Glutamatergic neuron (in vitro differentiated cells): ENCODE measurements at regions not wholly inside any gene's neighbourhood (a gene's known extent, or its start where the extent isn't known, plus 50 kb on each side); places are given as distances from the start of the nearest gene placed in this dataset.
A peak's percentile ranks its signal among the peaks of the same experiment; 100 is the strongest.

Source experiments
- DNase-seq: peaks from one replicate; pipeline ENCODE4 v3.0.0; 2022
- H3K27ac Mint-ChIP-seq: one replicate; pipeline ENCODE4 v1.8.0; 2020; ENCODE audit warnings: mild to moderate bottlenecking, mixed read lengths, inconsistent platforms; ENCODE audit not compliant: unreplicated experiment
- H3K27me3 Mint-ChIP-seq: one replicate; pipeline ENCODE4 v1.8.0; 2020; ENCODE audit warnings: mild to moderate bottlenecking, moderate library complexity, mixed read lengths, inconsistent platforms; ENCODE audit not compliant: unreplicated experiment
- H3K36me3 Mint-ChIP-seq: one replicate; pipeline ENCODE4 v1.8.0; 2020; ENCODE audit warnings: mild to moderate bottlenecking, mixed read lengths, inconsistent platforms; ENCODE audit not compliant: unreplicated experiment
- H3K4me1 Mint-ChIP-seq: one replicate; pipeline ENCODE4 v1.8.0; 2020; ENCODE audit warnings: mild to moderate bottlenecking, low read depth, mixed read lengths, inconsistent platforms; ENCODE audit not compliant: unreplicated experiment
- H3K4me3 Mint-ChIP-seq: one replicate; pipeline ENCODE4 v1.8.0; 2020; ENCODE audit warnings: mild to moderate bottlenecking, mixed read lengths, inconsistent platforms; ENCODE audit not compliant: unreplicated experiment
- H3K9me3 Mint-ChIP-seq: one replicate; pipeline ENCODE4 v1.8.0; 2020; ENCODE audit warnings: mild to moderate bottlenecking, moderate library complexity, mixed read lengths, inconsistent platforms; ENCODE audit not compliant: unreplicated experiment
- CTCF ChIP-seq: fragments of 200-600 bp; sonication (generic); IDR thresholded peaks from one replicate; pipeline ENCODE4 v1.5.0; 2021; ENCODE audit not compliant: partially characterized antibody, unreplicated experiment

DNA sequence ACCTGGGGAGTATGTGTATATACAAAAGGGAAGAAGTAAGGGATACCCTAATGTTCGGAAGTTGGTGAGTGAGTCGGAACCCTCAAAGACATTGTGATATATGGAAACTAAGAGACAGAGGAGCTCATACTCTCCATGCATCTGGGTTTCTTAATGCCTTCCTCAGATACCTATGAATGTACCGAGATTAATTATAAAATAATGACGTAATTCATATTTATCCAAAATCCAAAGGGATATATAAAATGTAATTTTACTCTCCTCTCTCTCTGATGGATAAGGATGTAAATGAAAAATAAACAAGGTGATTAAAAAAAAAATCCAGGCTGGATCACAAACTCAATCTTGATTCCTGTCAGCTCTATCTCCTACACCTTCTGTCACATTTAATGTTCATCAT is 275.9 kb upstream of the FAM241A start:
- H3K27ac Mint-ChIP-seq, result no peak overlapping the region
- H3K4me3 Mint-ChIP-seq, result no peak overlapping the region
- peaks cover 8% of the 10 kb centered on the region for H3K9me3 Mint-ChIP-seq
- H3K27me3 Mint-ChIP-seq, result no peaks in the 10 kb centered on the region
- no peaks in the 10 kb centered on the region for H3K4me1 Mint-ChIP-seq
- TF ChIP-seq CTCF, result no peak
- H3K36me3 Mint-ChIP-seq, result no peaks in the 10 kb centered on the region
- no peak for DNase-seq

DNA sequence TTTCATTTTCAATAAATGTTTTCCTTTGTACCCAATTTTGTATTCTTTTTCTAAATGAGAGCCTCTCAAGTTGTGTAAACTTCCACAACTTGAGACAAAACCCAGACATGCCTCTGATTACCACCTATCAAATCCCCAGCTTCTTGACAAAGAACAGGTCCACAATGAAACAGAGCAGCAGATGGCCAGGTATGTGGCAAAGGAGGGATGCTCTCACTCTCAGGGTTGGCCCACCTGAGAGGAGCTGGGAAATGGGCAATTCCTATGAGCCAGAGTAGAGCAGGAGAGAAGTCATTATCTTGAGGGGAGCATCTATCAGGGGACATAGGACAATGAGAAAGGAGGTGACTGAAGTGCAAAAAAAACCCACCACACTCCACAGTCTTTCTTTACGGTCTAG is 273.5 kb upstream of the FAM241A start:
- H3K27me3 Mint-ChIP-seq, result no peaks in the 10 kb centered on the region
- no peak for TF ChIP-seq CTCF
- H3K9me3 Mint-ChIP-seq, result peaks cover 8% of the 10 kb centered on the region
- no peak for DNase-seq
- no peak overlapping the region for H3K27ac Mint-ChIP-seq
- H3K36me3 Mint-ChIP-seq, result no peaks in the 10 kb centered on the region
- H3K4me1 Mint-ChIP-seq, result no peaks in the 10 kb centered on the region
- H3K4me3 Mint-ChIP-seq, result no peak overlapping the region

DNA sequence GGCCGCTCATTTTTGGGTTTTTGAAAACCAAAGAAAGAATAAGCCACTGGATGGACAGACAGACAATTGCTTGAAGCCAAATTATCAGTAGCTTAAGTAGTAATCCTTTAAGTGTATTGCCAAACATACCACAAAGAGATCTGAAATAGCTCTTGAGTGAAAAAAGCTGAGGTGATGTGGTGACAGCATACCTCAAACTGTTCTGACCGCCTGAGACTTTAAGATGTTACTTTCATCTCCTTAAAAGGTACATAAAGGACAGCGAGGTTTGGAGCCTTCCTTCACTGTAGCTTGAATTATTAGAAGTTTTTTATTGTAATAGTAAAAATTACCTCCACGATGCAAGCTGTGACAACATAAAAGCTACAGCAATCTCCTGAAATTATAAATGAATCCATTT is 271.5 kb upstream of the FAM241A start:
- H3K27me3 Mint-ChIP-seq, result peaks cover 4% of the 10 kb centered on the region
- no peak overlapping the region for H3K4me3 Mint-ChIP-seq
- H3K9me3 Mint-ChIP-seq, result no peaks in the 10 kb centered on the region
- TF ChIP-seq CTCF, result no peak
- no peak overlapping the region for H3K27ac Mint-ChIP-seq
- peaks cover 4% of the 10 kb centered on the region for H3K4me1 Mint-ChIP-seq
- H3K36me3 Mint-ChIP-seq, result no peaks in the 10 kb centered on the region
- no peak for DNase-seq

- H3K36me3 Mint-ChIP-seq, result no peaks in the 10 kb centered on the region
- peak overlapping the region; percentile 15 for H3K4me3 Mint-ChIP-seq
- H3K4me1 Mint-ChIP-seq, result peaks cover 26% of the 10 kb centered on the region
- DNase-seq, result no peak
- TF ChIP-seq CTCF, result no peak
- H3K27ac Mint-ChIP-seq, result peak overlapping the region; percentile 75
- H3K27me3 Mint-ChIP-seq, result peaks cover 4% of the 10 kb centered on the region
- peaks cover 2% of the 10 kb centered on the region for H3K9me3 Mint-ChIP-seq
Observed at GRCh38 chr4:111879539-111879938, 265.7 kb upstream of the FAM241A start.

DNA sequence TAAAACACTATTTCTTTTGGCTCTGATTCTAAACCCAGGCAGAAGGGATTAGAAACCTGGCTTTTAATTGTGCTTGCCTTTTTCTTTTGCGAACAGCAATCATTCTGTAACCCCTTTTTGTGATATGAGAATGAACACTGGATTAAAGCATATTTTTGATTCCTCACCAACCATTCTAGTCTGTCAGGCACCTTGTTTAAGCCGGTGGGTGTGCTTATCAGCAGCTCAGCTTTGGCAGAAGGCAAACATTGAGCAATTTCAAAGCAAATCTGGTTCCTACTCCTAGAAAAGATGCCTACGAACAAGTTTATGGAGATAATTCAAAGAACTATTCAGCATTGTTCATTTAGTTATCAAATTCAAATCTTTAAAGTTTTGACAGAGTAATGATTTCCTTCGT is 265.1 kb upstream of the FAM241A start:
- peaks cover 2% of the 10 kb centered on the region for H3K9me3 Mint-ChIP-seq
- peaks cover 4% of the 10 kb centered on the region for H3K27me3 Mint-ChIP-seq
- H3K4me3 Mint-ChIP-seq, result peak overlapping the region; percentile 15
- no peak for TF ChIP-seq CTCF
- H3K36me3 Mint-ChIP-seq, result no peaks in the 10 kb centered on the region
- H3K27ac Mint-ChIP-seq, result peak overlapping the region; percentile 75
- no peak for DNase-seq
- peaks cover 28% of the 10 kb centered on the region for H3K4me1 Mint-ChIP-seq
